ENCODE measurements at regions not wholly inside any gene's neighbourhood (a gene's known extent, or its start where the extent isn't known, plus 50 kb on each side); places are given as distances from the start of the nearest gene placed in this dataset.

DNA sequence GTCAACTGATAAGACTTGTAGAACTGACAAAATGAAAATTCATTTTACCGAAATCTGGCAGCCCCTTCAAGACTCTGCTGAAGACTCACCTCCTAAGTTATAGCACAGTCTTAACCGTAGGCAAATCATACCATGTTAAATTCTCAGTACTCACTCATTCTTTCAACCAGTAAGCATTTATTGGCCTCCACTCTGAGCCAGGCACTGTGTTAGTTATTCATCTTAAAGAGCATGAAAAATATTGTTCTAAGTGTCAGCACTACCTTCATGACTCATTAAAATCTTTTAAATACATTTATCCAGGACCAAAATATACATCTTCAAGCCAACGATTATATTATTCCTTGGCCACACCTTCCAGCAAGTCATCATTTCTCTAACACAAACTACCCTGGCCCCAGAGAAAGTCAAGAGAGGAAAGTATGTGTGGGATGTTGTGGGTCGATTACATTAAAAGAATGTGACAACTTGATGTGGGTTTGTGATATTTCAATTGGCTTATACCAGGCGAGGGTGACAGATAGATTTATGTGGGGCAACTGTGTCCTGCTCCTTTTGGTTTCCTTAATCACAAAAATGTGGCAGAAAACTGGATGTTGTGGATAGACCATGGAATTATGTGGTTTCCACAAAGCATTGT is 55.0 kb downstream of the TMEM30B start:
- DNase-seq (ENCODE audit: low spot score), result no peak

DNA sequence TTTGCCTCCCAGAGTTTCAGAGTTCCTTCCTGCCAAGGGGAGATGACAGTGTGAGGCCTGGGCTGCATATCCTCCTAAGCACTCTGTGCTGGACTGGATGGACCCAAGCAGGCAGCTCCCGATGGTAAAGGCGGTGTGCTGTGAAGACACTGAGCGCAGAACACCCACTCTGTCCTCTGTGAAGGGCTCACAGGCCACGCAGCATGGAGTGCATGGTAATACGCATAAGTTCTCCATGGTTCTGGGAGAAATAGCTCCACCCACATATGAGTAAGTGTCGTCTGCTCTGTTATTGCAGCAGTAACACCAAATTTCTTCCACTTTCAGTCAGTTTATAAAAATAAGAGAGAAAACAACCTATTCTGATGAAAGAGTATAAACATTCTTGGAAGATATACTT is 55.8 kb downstream of the TMEM30B start:
- DNase-seq (ENCODE audit: low spot score), result no peak

GRCh38 chr14:61223552-61223951 is 57.6 kb downstream of the TMEM30B start:
- DNase-seq (ENCODE audit: low spot score), result no peak

DNA sequence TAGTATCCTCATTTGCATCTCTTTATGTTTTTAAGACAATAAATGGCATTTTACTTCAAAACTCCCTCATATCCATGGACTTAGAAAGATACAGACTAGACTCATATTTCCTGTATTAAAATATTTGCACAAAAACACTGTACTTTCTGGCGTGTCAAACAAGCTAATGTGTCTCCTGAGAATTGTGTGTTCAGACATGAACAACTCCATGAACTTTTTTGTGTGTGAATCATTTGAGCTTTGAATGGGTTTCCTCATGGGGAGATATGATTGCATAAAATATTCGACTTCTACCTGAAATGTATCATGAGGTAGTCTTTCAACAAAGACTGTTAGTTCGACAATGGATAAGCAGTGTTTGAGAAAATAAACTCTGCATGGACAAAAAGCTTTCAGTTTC is 58.8 kb downstream of the TMEM30B start:
- DNase-seq (ENCODE audit: low spot score), result no peak

DNA sequence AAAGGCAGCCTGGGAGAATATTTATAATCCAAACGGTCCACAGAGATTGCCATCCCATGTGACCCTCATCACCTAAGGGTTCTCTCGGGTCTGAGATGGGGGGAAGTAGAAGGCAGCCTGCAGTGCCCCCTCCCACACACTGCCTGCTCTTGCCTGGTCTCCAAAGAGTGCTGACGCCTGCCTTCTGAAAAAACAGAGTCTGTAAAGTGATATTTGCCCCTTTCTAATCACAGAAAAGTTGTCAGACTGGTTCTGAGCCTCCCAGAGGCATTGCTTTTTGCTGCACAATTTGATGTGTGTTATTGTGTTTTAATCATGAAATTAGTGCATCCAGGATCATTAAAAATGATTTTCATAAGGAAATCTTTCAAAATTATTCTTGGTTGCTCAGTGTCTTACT is 59.2 kb downstream of the TMEM30B start:
- no peak for DNase-seq (ENCODE audit: low spot score)

- no peak for DNase-seq (ENCODE audit: low spot score)
Measured at GRCh38 chr14:61219673-61220072, 61.5 kb downstream of the TMEM30B start.

- no peak for DNase-seq (ENCODE audit: low spot score)
Measured at GRCh38 chr14:61219256-61219655, 61.9 kb downstream of the TMEM30B start.

GRCh38 chr14:61218767-61219166 is 62.4 kb downstream of the TMEM30B start:
- DNase-seq (ENCODE audit: low spot score), result no peak

DNA sequence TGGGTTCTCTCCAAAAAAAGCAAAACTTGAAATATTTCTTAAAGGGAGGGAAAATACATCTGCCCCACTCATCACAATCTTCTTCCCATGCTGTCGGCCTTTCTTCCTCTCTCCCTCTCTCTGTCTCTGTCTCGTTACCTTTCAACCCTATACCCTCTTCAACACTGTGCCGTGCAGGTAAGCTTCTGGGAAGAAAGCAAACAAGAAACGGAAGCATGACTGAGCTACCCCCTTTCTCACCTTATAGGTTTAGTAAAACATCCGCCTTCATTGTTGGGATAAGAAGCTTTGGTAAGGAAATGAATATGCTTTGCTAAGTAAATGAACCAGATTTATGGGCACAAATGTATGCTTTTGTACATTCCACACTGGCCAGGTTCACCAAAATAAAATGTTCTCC is 63.0 kb downstream of the TMEM30B start:
- DNase-seq (ENCODE audit: low spot score), result no peak

DNA sequence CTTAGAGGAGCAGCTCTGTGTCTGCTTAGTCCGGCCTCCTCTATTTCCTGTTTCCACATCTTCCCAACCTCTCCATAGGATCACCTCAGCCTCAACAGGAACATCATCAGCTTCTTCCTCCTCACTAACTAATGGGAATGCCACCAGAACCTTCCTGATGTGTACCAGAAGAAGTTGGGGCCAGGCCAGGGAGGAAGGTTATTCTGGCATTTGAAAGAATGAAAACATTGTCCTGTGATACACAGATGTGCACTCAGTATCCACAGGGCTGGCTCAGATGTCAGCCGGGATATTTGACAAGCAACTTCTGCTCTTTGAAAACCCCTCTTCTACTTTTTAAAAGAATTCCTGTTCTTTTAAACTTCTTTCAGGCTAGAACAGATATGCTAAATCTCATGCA is 63.6 kb downstream of the TMEM30B start:
- no peak for DNase-seq (ENCODE audit: low spot score)

GRCh38 chr14:61215222-61216020 is 65.7 kb downstream of the TMEM30B start:
- DNase-seq (ENCODE audit: low spot score), result no peak

DNA sequence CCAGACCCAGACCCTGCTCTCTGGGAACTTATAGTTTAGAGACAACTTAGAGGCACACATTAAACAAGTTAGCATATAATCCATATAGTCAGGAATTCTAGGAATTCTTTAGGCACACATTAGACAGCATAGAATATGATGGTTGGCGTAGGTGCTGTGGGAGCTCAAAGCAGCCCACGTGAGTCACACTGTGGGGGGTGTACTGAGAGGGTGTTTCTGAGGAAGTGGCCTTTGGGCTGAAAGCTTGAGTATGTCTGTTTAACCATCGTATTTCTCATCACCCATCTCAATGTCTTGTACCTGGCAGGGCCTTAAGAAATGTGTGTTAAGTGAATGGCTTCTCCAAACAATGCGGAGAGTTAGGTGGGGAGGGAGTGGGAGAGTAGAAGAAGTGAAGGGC is 67.2 kb downstream of the TMEM30B start:
- DNase-seq (ENCODE audit: low spot score), result no peak

DNA sequence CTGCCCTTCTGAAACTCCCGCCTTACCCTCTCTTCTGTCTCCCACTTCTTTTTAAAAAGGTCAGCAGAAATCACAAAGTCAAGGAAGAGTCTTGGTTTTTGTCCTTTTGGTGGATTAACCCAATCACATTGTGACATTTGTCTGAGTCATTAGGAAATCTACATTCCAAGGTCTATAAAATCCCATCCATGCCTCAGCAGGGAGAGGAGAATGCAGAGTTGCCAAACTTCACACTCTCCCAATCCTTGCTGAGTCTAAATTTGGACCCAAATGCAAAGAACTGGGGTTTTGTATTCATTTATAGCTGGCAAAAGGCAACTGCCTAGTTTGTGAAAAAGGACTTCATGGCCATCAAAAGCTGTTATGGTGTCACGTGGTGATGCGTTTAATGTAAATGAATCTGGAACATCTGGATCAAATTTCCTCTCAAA is 67.9 kb downstream of the TMEM30B start:
- DNase-seq (ENCODE audit: low spot score), result no peak

DNA sequence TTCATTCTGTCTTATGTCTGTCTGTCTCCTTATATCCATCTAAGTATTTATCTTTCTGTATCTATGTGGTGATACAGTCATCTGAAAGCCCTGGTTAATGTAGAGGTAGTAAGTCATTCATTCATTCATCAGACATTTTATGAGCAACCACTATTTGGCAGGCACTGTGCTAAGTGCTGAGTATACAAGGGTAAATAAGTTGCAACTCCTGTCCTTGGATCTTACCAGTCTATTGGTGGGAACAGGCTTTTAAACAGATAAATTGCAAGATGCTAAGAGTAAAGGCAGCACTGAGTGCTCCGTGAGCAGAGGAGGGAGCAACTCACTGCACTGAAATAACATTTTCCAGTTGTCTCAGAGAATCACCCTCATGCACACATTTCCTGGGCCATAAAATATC is 68.6 kb downstream of the TMEM30B start:
- no peak for DNase-seq (ENCODE audit: low spot score)

- DNase-seq (ENCODE audit: low spot score), result no peak
Measured at GRCh38 chr14:61211476-61212255, 69.5 kb downstream of the TMEM30B start.

GRCh38 chr14:61203081-61203753 is 77.9 kb downstream of the TMEM30B start:
- no peak for DNase-seq (ENCODE audit: low spot score)

DNA sequence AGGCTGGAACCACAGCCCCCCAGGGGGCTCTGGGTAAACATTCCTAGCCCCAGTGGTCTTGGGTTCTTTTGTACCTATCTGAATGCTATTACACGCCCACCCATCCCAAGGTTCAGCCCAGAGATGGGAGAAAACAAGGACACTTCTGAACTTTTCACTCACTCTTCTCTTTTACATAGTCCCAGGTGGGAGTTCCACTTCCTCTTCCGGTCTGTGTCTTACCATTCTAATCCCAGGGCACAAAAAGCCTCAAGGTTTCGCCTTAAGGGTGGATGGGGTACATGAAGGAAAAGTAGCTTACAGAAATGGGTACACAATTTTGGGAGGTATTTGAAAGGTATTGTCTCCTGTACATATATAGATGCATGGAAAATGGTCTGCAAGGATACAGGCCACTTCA is 79.0 kb downstream of the TMEM30B start:
- DNase-seq (ENCODE audit: low spot score), result no peak

- DNase-seq (ENCODE audit: low spot score), result no peak
Measured at GRCh38 chr14:61201171-61201570, 80.0 kb downstream of the TMEM30B start.

- no peak for DNase-seq (ENCODE audit: low spot score)
Measured at GRCh38 chr14:61197416-61197815, 83.7 kb downstream of the TMEM30B start.

- no peak for DNase-seq (ENCODE audit: low spot score)
Measured at GRCh38 chr14:61196792-61197191, 84.3 kb downstream of the TMEM30B start.

DNA sequence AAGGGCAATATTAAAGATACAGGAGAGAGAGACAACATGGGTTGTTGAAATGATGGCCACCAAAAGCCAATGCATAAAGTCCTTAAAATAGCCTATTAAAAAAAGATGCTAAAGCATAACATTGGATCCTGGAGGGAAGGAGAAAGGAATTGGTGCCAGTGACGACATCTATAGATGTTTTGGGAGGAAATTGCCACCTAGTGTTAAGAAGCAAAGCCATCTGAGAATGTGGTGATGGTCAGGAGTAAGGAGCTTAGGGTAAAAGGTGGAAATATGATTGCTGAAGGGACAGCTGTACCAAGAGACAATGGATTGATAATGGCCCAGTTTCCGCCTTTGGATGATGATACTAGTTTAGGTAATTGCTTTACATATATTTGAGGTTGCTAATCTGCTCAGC is 85.1 kb downstream of the TMEM30B start:
- DNase-seq (ENCODE audit: low spot score), result no peak

GRCh38 chr14:61193476-61193875 is 87.7 kb downstream of the TMEM30B start:
- DNase-seq (ENCODE audit: low spot score), result no peak
